Common myeloid progenitor, CD34-positive (primary cell): ENCODE measurements at regions not wholly inside any gene's neighbourhood (a gene's known extent, or its start where the extent isn't known, plus 50 kb on each side); places are given as distances from the start of the nearest gene placed in this dataset.

ENCODE experiments used
- CTCF ChIA-PET: fragments of 350-600 bp; sonication (Branson Sonifier 250); formaldehyde crosslinking; loops from one replicate; lab custom pipeline; 2021; ENCODE audit warnings: antibody characterized with exemption; lab: Charles Lee
- POLR2A ChIA-PET: fragments of 350-600 bp; sonication (Branson Sonifier 250); formaldehyde crosslinking; loops from one replicate; lab custom pipeline; 2021; ENCODE audit warnings: antibody characterized with exemption; lab: Charles Lee
- DNase-seq, 3 donors: peaks; one replicate each; pipeline versions ENCODE4 v3.0.0 to v3.0.0-alpha.2; 2013
- H3K27ac ChIP-seq, 2 experiments: 1 replicate in 1 of 2; 2 replicates in 1 of 2; pipeline ENCODE4 v1.7.0; 2013; ENCODE audit warnings: inconsistent platforms in 2 of 2, low read length in 2 of 2, mild to moderate bottlenecking in 2 of 2, low read depth in 1 of 2, moderate library complexity in 1 of 2; ENCODE audit not compliant: severe bottlenecking in 2 of 2, insufficient read depth in 1 of 2, poor library complexity in 1 of 2
- H3K27me3 ChIP-seq, 5 experiments: replicated peaks in 2 of 5; 1 replicate in 3 of 5; 2 replicates in 2 of 5; pipeline versions ENCODE4 v1.6.1 to v1.7.0; 2013; ENCODE audit warnings: low read length in 4 of 5, mild to moderate bottlenecking in 2 of 5, moderate library complexity in 2 of 5, inconsistent platforms in 1 of 5; ENCODE audit not compliant: insufficient read depth in 5 of 5, control insufficient read depth in 4 of 5
- H3K36me3 ChIP-seq, 4 experiments: 1 replicate in 2 of 4; 2 replicates in 2 of 4; pipeline versions ENCODE4 v1.6.1 to v1.7.0; 2013; ENCODE audit warnings: low read length in 3 of 4, control low read depth in 1 of 4, mild to moderate bottlenecking in 1 of 4; ENCODE audit not compliant: control insufficient read depth in 4 of 4, insufficient read depth in 4 of 4
- H3K4me1 ChIP-seq, 4 experiments: 1 replicate in 3 of 4; 2 replicates in 1 of 4; pipeline versions ENCODE4 v1.6.1 to v1.7.1; 2013; ENCODE audit warnings: low read length in 3 of 4, mild to moderate bottlenecking in 3 of 4, control low read depth in 1 of 4, inconsistent platforms in 1 of 4, moderate library complexity in 1 of 4; ENCODE audit not compliant: control insufficient read depth in 4 of 4, insufficient read depth in 4 of 4; ENCODE audit errors: control extremely low read depth in 1 of 4
- H3K4me3 ChIP-seq, 7 experiments: 1 replicate in 4 of 7; 2 replicates in 3 of 7; pipeline versions ENCODE4 v1.5.1 to v1.7.0; 2013; ENCODE audit warnings: mild to moderate bottlenecking in 7 of 7, low read length in 6 of 7, moderate library complexity in 6 of 7, inconsistent platforms in 2 of 7, low read depth in 2 of 7, control low read depth in 1 of 7; ENCODE audit not compliant: insufficient read depth in 4 of 7, control insufficient read depth in 1 of 7; ENCODE audit errors: extremely low read depth in 1 of 7
- H3K9me3 ChIP-seq, 5 experiments: 1 replicate in 4 of 5; 2 replicates in 1 of 5; pipeline versions ENCODE4 v1.6.1 to v1.7.1; 2013; ENCODE audit warnings: low read length in 4 of 5, mild to moderate bottlenecking in 2 of 5, inconsistent platforms in 1 of 5, low read depth in 1 of 5, moderate library complexity in 1 of 5; ENCODE audit not compliant: control insufficient read depth in 4 of 5, insufficient read depth in 2 of 5; ENCODE audit errors: control extremely low read depth in 1 of 5
- WGBS: methylation state at CpG from one replicate; pipeline ENCODE4 v1.1.5; 2013; ENCODE audit not compliant: insufficient coverage; 5-methylcytosine and 5-hydroxymethylcytosine counted together

DNA sequence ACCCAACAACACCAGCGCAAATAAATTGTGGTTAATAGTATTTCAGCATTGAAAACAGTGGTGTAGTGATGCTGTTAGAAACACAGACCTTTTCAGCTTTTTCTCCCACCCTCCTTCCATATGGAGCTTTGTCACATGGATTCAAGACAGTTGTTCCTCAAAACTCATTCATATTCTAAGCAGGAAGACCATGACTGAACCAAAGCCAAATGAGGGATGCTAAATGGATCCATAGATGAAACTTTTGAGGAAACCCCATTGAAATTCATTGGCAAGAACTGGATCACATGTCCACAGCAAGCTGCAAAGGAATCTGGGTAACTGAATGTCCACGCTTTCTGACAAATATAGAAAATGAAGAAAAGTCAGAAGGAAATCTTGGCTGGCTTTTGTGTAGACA is 615.1 kb upstream of the NETO1 start:
- WGBS, result 100% methylated on average over 1 of the region's 2 CpGs
- no peaks in the 10 kb centered on the region for H3K4me1 ChIP-seq
- H3K4me3 ChIP-seq, result no peak overlapping the region
- DNase-seq, result no peak
- H3K36me3 ChIP-seq, result no peaks in the 10 kb centered on the region
- H3K27ac ChIP-seq, result no peak overlapping the region
- H3K9me3 ChIP-seq, result peaks cover 0 to 2% (median 0%) of the 10 kb centered on the region in 5 experiments
- ChIA-PET POLR2A (no interaction called here), CTCF (no interaction called here)
- no peaks in the 10 kb centered on the region for H3K27me3 ChIP-seq

GRCh38 chr18:73479477-73479876 is 611.7 kb upstream of the NETO1 start:
- H3K36me3 ChIP-seq, result no peaks in the 10 kb centered on the region
- H3K9me3 ChIP-seq, result no peaks in the 10 kb centered on the region
- no peaks in the 10 kb centered on the region for H3K27me3 ChIP-seq
- H3K27ac ChIP-seq, result no peak overlapping the region
- ChIA-PET CTCF (interaction anchor here (0.6 kb wide), 1 partner anchor 53 kb away, joined by 3 read pairs; no protein-coding TSS in a partner anchor), POLR2A (no interaction called here)
- no peak overlapping the region for H3K4me3 ChIP-seq
- WGBS, result 100% methylated on average over 1 of the region's 2 CpGs
- H3K4me1 ChIP-seq, result no peaks in the 10 kb centered on the region
- no peak for DNase-seq

- POLR2A ChIA-PET, result no interaction called here
Measured at GRCh38 chr18:73478191-73478590, 610.4 kb upstream of the NETO1 start.

DNA sequence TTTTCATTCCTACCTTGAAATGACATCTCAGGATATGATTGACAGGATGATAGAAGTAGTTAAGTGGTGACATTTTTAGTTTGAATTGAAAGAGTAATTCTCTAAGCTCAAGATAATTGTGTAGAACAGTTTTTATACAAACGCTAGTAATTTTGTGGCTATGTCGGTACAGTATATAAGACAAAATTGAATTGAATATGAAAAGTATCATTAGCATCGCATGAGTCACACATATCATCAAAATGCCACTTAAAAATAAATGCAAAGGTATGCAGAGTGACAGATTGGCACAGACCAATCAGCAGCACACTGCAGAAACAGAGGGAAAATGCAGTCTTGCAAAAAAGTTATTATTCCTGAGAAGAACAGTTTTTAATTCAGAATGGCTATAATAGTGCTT is 608.2 kb upstream of the NETO1 start:
- WGBS, result no CpG with 5 or more reads among the region's 3 CpGs
- Histone ChIP-seq H3K27me3 (no peaks in the 10 kb centered on the region), H3K4me1 (no peaks in the 10 kb centered on the region), H3K36me3 (no peaks in the 10 kb centered on the region), H3K27ac (no peak overlapping the region), H3K4me3 (no peak overlapping the region), H3K9me3 (no peaks in the 10 kb centered on the region)
- no peak for DNase-seq
- POLR2A ChIA-PET, result no interaction called here
- CTCF ChIA-PET, result no interaction called here

More at GRCh38 chr18:73478191-73478590, 610.4 kb upstream of the NETO1 start:
- H3K9me3 ChIP-seq, result no peaks in the 10 kb centered on the region
- H3K27ac ChIP-seq, result no peak overlapping the region
- DNase-seq, result no peak
- WGBS, result 80% methylated on average over 1 of the region's 2 CpGs
- no peaks in the 10 kb centered on the region for H3K4me1 ChIP-seq
- H3K36me3 ChIP-seq, result no peaks in the 10 kb centered on the region
- CTCF ChIA-PET, result no interaction called here
- no peaks in the 10 kb centered on the region for H3K27me3 ChIP-seq
- H3K4me3 ChIP-seq, result no peak overlapping the region

GRCh38 chr18:73462092-73462491 is 594.3 kb upstream of the NETO1 start:
- WGBS, result 33% methylated on average over 1 of the region's 2 CpGs
- CTCF ChIA-PET, result no interaction called here
- Histone ChIP-seq H3K4me1 (no peaks in the 10 kb centered on the region), H3K4me3 (no peak overlapping the region), H3K36me3 (no peaks in the 10 kb centered on the region), H3K27ac (no peak overlapping the region), H3K9me3 (no peaks in the 10 kb centered on the region), H3K27me3 (no peaks in the 10 kb centered on the region)
- DNase-seq, result no peak
- POLR2A ChIA-PET, result no interaction called here

GRCh38 chr18:73461780-73462059 is 593.9 kb upstream of the NETO1 start:
- H3K4me3 ChIP-seq, result no peak overlapping the region
- no peaks in the 10 kb centered on the region for H3K27me3 ChIP-seq
- POLR2A ChIA-PET, result no interaction called here
- CTCF ChIA-PET, result no interaction called here
- no CpG with 5 or more reads among the region's 1 CpG for WGBS
- DNase-seq, result no peak
- H3K9me3 ChIP-seq, result no peaks in the 10 kb centered on the region
- no peak overlapping the region for H3K27ac ChIP-seq
- no peaks in the 10 kb centered on the region for H3K36me3 ChIP-seq
- H3K4me1 ChIP-seq, result no peaks in the 10 kb centered on the region

DNA sequence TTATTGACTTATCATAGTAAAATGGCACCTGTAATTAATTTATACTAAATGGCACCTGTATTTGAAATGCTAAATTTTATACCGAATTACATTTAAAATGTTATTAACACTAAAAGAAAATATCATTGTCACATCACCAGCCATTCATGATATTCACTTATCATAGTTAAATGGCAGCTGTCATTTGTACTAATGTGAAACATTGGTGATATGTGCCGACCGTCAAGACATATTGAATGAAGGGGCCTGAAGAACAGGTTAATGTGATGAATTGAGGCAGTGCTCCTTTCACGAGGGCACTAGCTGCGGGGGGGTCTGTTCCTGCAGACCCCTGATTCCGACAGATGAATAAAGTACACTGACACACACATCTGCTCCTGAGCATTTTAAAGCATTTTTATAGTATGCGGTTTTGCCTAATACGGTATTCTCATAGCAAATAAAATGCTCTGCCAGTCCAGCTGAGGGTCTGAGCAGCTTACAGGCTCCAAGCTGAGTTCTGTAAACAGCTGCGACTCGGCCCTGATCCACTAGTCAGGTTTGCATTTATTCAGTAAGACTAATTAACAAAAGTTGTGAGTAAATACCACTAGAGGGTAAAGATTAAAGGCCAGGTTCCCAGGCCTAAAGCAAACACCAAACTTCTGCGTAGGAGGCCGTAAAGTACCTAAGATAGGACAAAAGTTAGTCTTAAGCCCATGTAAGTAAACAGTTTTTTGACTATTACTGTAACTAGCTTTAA is 593.4 kb upstream of the NETO1 start:
- Histone ChIP-seq H3K4me3 (no peak overlapping the region), H3K36me3 (no peaks in the 10 kb centered on the region), H3K27me3 (no peaks in the 10 kb centered on the region), H3K27ac (no peak overlapping the region), H3K4me1 (no peaks in the 10 kb centered on the region), H3K9me3 (no peaks in the 10 kb centered on the region)
- ChIA-PET POLR2A (no interaction called here), CTCF (no interaction called here)
- WGBS, result 100% methylated on average over 2 of the region's 12 CpGs
- DNase-seq, result no peak
